OCI-LY3 (cell line): ENCODE measurements at regions not wholly inside any gene's neighbourhood (a gene's known extent, or its start where the extent isn't known, plus 50 kb on each side); places are given as distances from the start of the nearest gene placed in this dataset.

Source experiments
- EZH2phosphoT487 ChIP-seq: fragments of 200-600 bp; shearing (Covaris generic); IDR thresholded peaks from 2 replicates; pipeline ENCODE4 v1.6.1; 2018; ENCODE audit warnings: antibody characterized with exemption, mixed run types, low read depth
- TF ChIP-seq, protein P1 (sequence below): fragments of 200-600, 300-600 bp; sonication (generic); IDR thresholded peaks from 2 replicates; pipeline ENCODE4 v1.5.1; 2014; ENCODE audit warnings: antibody characterized with exemption, low read length, low read depth

DNA sequence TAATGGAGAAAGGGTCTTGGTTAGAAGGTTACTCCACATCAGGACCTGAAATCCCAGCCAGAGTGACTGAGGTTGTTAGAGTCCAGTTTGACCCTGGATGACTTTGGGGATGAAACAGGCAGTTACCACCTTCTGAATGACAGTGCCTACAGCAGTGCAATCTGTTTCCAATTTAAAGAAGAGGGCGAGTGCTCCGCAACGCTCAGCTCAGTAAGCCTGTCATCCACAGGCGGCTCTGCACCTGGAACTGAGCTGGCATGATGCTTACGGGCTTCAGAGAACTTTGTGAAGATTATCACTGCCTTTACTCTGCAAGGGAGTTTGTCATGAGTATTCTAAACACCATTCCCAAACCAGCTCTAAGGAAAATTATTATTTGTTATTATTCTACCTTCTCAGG, 127.7 kb upstream of the SLC24A5 start:
- TF ChIP-seq, protein P1, sequence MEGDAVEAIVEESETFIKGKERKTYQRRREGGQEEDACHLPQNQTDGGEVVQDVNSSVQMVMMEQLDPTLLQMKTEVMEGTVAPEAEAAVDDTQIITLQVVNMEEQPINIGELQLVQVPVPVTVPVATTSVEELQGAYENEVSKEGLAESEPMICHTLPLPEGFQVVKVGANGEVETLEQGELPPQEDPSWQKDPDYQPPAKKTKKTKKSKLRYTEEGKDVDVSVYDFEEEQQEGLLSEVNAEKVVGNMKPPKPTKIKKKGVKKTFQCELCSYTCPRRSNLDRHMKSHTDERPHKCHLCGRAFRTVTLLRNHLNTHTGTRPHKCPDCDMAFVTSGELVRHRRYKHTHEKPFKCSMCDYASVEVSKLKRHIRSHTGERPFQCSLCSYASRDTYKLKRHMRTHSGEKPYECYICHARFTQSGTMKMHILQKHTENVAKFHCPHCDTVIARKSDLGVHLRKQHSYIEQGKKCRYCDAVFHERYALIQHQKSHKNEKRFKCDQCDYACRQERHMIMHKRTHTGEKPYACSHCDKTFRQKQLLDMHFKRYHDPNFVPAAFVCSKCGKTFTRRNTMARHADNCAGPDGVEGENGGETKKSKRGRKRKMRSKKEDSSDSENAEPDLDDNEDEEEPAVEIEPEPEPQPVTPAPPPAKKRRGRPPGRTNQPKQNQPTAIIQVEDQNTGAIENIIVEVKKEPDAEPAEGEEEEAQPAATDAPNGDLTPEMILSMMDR, result no peak
- TF ChIP-seq EZH2phosphoT487, result no peak
